ENCODE measurements at regions not wholly inside any gene's neighbourhood (a gene's known extent, or its start where the extent isn't known, plus 50 kb on each side); places are given as distances from the start of the nearest gene placed in this dataset.

DNA sequence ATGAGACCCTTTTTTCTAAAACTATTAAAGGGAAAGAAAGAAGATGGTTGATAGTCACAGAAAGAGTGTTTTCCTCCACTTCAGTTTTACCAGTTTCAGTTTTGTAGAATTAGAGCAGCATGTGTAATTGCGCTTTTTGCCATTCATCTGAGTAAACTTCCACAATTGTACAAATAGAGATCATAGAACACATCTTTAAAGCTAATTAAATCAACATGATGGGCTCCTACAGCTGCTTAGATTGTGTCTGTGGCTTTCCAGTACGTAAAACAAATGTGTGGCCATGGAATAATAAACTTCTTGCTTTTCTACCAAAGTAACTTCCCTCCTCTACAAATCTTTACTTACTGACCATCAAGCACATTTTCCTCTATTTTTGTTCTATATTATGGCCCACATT is 84.2 kb upstream of the LRIG3 start:
- TF ChIP-seq POLR2A (IDR thresholded peaks at IDR 0.05; ENCODE audit: low read depth, low read length) (no peak), POLR2AphosphoS5 (IDR thresholded peaks at IDR 0.05; ENCODE audit: low read depth, low read length) (no peak), PAX5 (IDR thresholded peaks at IDR 0.05; ENCODE audit: insufficient read depth, low read length, severe bottlenecking) (no peak), TAF1 (IDR thresholded peaks at IDR 0.05; ENCODE audit: low read depth, low read length) (no peak), SPI1 (IDR thresholded peaks at IDR 0.05; ENCODE audit: low read depth, low read length) (no peak)
